Progenitor cell of endocrine pancreas (in vitro differentiated cells): ENCODE measurements at regions not wholly inside any gene's neighbourhood (a gene's known extent, or its start where the extent isn't known, plus 50 kb on each side); places are given as distances from the start of the nearest gene placed in this dataset.

Experiments
- DNase-seq: peaks from one replicate; pipeline ENCODE4 v3.0.0; 2021; ENCODE audit warnings: low spot score; ENCODE audit not compliant: unreplicated experiment
- H3K27ac Mint-ChIP-seq: 2 replicates; pipeline ENCODE4 v1.8.0; 2021; ENCODE audit warnings: mild to moderate bottlenecking, moderate library complexity, mixed read lengths
- H3K27me3 Mint-ChIP-seq: 2 replicates; pipeline ENCODE4 v1.8.0; 2021; ENCODE audit warnings: mixed read lengths
- H3K36me3 Mint-ChIP-seq: 2 replicates; pipeline ENCODE4 v1.8.0; 2022; ENCODE audit warnings: mixed read lengths; ENCODE audit not compliant: insufficient read depth
- H3K4me1 Mint-ChIP-seq: 2 replicates; pipeline ENCODE4 v1.8.0; 2021; ENCODE audit warnings: low read depth, mixed read lengths
- H3K4me3 Mint-ChIP-seq: 2 replicates; pipeline ENCODE4 v1.8.0; 2021; ENCODE audit warnings: low read depth, mild to moderate bottlenecking, moderate library complexity, mixed read lengths
- H3K9me3 Mint-ChIP-seq: 2 replicates; pipeline ENCODE4 v1.8.0; 2021; ENCODE audit warnings: low read depth, mixed read lengths
- CTCF ChIP-seq: fragments of 200-600 bp; sonication (generic); IDR thresholded peaks from one replicate; pipeline ENCODE4 v1.5.0; 2021; ENCODE audit warnings: antibody characterized with exemption, mild to moderate bottlenecking; ENCODE audit not compliant: unreplicated experiment

GRCh38 chr9:2243666-2244555 lies 228.8 kb downstream of the SMARCA2 start:
- Mint-ChIP-seq H3K4me1 (peaks cover 18% of the 10 kb centered on the region), H3K36me3 (no peaks in the 10 kb centered on the region), H3K4me3 (no peak overlapping the region), H3K9me3 (peaks cover 6% of the 10 kb centered on the region), H3K27ac (no peak overlapping the region), H3K27me3 (peaks cover 7% of the 10 kb centered on the region)
- TF ChIP-seq CTCF: no peak
- DNase-seq: no peak

GRCh38 chr9:2247340-2247739 lies 232.2 kb downstream of the SMARCA2 start:
- Mint-ChIP-seq H3K36me3 (no peaks in the 10 kb centered on the region), H3K4me3 (no peak overlapping the region), H3K4me1 (peaks cover 12% of the 10 kb centered on the region), H3K9me3 (peaks cover 8% of the 10 kb centered on the region), H3K27ac (no peak overlapping the region), H3K27me3 (no peaks in the 10 kb centered on the region)
- DNase-seq: no peak
- TF ChIP-seq CTCF: no peak

GRCh38 chr9:2248768-2249265 lies 233.7 kb downstream of the SMARCA2 start:
- no peak for TF ChIP-seq CTCF
- peaks cover 4% of the 10 kb centered on the region for H3K4me1 Mint-ChIP-seq

GRCh38 chr9:2253636-2254580 lies 238.8 kb downstream of the SMARCA2 start:
- no peaks in the 10 kb centered on the region for H3K36me3 Mint-ChIP-seq
- H3K4me1 Mint-ChIP-seq: peaks cover 1% of the 10 kb centered on the region
- no peak overlapping the region for H3K4me3 Mint-ChIP-seq
- H3K27me3 Mint-ChIP-seq: peaks cover 7% of the 10 kb centered on the region
- H3K9me3 Mint-ChIP-seq: peaks cover 7% of the 10 kb centered on the region
- H3K27ac Mint-ChIP-seq: peak overlapping the region; percentile 21
- TF ChIP-seq CTCF: no peak
- DNase-seq: no peak

More at GRCh38 chr9:2248768-2249265, 233.7 kb downstream of the SMARCA2 start:
- no peaks in the 10 kb centered on the region for H3K36me3 Mint-ChIP-seq
- DNase-seq: no peak
- no peak overlapping the region for H3K4me3 Mint-ChIP-seq
- peaks cover 13% of the 10 kb centered on the region for H3K9me3 Mint-ChIP-seq
- no peaks in the 10 kb centered on the region for H3K27me3 Mint-ChIP-seq
- H3K27ac Mint-ChIP-seq: no peak overlapping the region

- DNase-seq: no peak
- no peak overlapping the region for H3K27ac Mint-ChIP-seq
Measured at GRCh38 chr9:2255128-2255527, 240.0 kb downstream of the SMARCA2 start.

More at GRCh38 chr9:2255128-2255527, 240.0 kb downstream of the SMARCA2 start:
- H3K4me3 Mint-ChIP-seq: no peak overlapping the region
- H3K4me1 Mint-ChIP-seq: no peaks in the 10 kb centered on the region
- peaks cover 6% of the 10 kb centered on the region for H3K9me3 Mint-ChIP-seq
- peaks cover 10% of the 10 kb centered on the region for H3K27me3 Mint-ChIP-seq
- no peaks in the 10 kb centered on the region for H3K36me3 Mint-ChIP-seq
- TF ChIP-seq CTCF: no peak
